Keratinocyte (primary cell): ENCODE measurements at regions not wholly inside any gene's neighbourhood (a gene's known extent, or its start where the extent isn't known, plus 50 kb on each side); places are given as distances from the start of the nearest gene placed in this dataset.

ENCODE experiments used
- DNase-seq: peaks from one replicate; pipeline ENCODE4 v3.0.0-alpha.2; 2011; ENCODE audit warnings: low read depth, missing footprints, low spot score
- FAIRE-seq: peaks from 2 replicates; lab custom pipeline; 2011; peaks lifted over from hg19 to GRCh38; lab: Jason Lieb, UNC
- H2AFZ ChIP-seq: 2 replicates; pipeline ENCODE4 v1.6.0; 2012; ENCODE audit warnings: low read length, control low read depth, inconsistent platforms; ENCODE audit not compliant: control insufficient read depth
- H3K27ac ChIP-seq: 2 replicates; pipeline ENCODE4 v1.5.1; 2011; ENCODE audit warnings: low read length; ENCODE audit not compliant: control insufficient read depth, insufficient read depth
- H3K27me3 ChIP-seq: 3 replicates; pipeline ENCODE4 v1.6.0; 2011; ENCODE audit warnings: low read length; ENCODE audit not compliant: control insufficient read depth, insufficient read depth; ENCODE audit errors: extremely low read depth
- H3K36me3 ChIP-seq, 2 experiments: 2 replicates in 1 of 2; 3 replicates in 1 of 2; pipeline ENCODE4 v1.5.1; 2011; ENCODE audit warnings: low read length in 2 of 2, mild to moderate bottlenecking in 1 of 2; ENCODE audit not compliant: control insufficient read depth in 2 of 2, insufficient read depth in 2 of 2; ENCODE audit errors: extremely low read depth in 1 of 2
- H3K4me1 ChIP-seq: 3 replicates; pipeline ENCODE4 v1.5.1; 2011; ENCODE audit warnings: low read length; ENCODE audit not compliant: control insufficient read depth, insufficient read depth; ENCODE audit errors: extremely low read depth
- H3K4me2 ChIP-seq: 3 replicates; pipeline ENCODE4 v1.6.0; 2011; ENCODE audit warnings: low read depth, low read length; ENCODE audit not compliant: control insufficient read depth, insufficient read depth; ENCODE audit errors: extremely low read depth
- H3K4me3 ChIP-seq, 3 experiments: fragments of 200-600 bp in 1 of 3; sonication (generic) in 1 of 3; 2 replicates in 2 of 3; 3 replicates in 1 of 3; pipeline ENCODE4 v1.5.1; 2011 to 2016; ENCODE audit warnings: low read length in 3 of 3, mild to moderate bottlenecking in 3 of 3, control low read depth in 2 of 3, inconsistent platforms in 1 of 3, low read depth in 1 of 3, mixed read lengths in 1 of 3, mixed run types in 1 of 3, moderate library complexity in 1 of 3; ENCODE audit not compliant: control insufficient read depth in 2 of 3, insufficient read depth in 2 of 3; ENCODE audit errors: extremely low read depth in 1 of 3
- H3K79me2 ChIP-seq: 2 replicates; pipeline ENCODE4 v1.6.0; 2012; ENCODE audit warnings: low read length; ENCODE audit not compliant: control insufficient read depth, insufficient read depth
- H3K9ac ChIP-seq: 3 replicates; pipeline ENCODE4 v1.6.0; 2011; ENCODE audit warnings: low read length; ENCODE audit not compliant: control insufficient read depth, insufficient read depth; ENCODE audit errors: extremely low read depth
- H3K9me1 ChIP-seq: 3 replicates; pipeline ENCODE4 v1.6.0; 2011; ENCODE audit warnings: low read length; ENCODE audit not compliant: control insufficient read depth, insufficient read depth; ENCODE audit errors: extremely low read depth
- H3K9me3 ChIP-seq: 2 replicates; pipeline ENCODE4 v1.5.1; 2012; ENCODE audit warnings: low read depth, low read length; ENCODE audit not compliant: control insufficient read depth
- H4K20me1 ChIP-seq: 3 replicates; pipeline ENCODE4 v1.6.0; 2011; ENCODE audit warnings: low read length; ENCODE audit not compliant: control insufficient read depth, insufficient read depth; ENCODE audit errors: extremely low read depth
- CTCF ChIP-seq, 3 experiments: IDR thresholded peaks in 1 of 3; conservative IDR thresholded peaks in 1 of 3; optimal IDR thresholded peaks in 1 of 3; 2 replicates in 2 of 3; 3 replicates in 1 of 3; pipeline versions ENCODE3 to v1.5.1; 2011; ENCODE audit warnings: low read length in 3 of 3, mild to moderate bottlenecking in 3 of 3, moderate library complexity in 2 of 3, control low read depth in 1 of 3, inconsistent platforms in 1 of 3; ENCODE audit not compliant: insufficient read depth in 2 of 3; ENCODE audit errors: extremely low read depth in 1 of 3
- EZH2 ChIP-seq: IDR thresholded peaks from one replicate; pipeline ENCODE4 v1.6.1; 2012; ENCODE audit warnings: inconsistent platforms, mild to moderate bottlenecking, low read length, moderate library complexity
- dilution Hi-C: fragments of 300-500 bp; cut with MboI; formaldehyde crosslinking; loops from one replicate; pipeline ENCODE4 v1.7.0; 2020; ENCODE audit warnings: low sequenced_read_pairs; ENCODE audit not compliant: extremely low pct_ligation_motif_present

- TF ChIP-seq EZH2 = no peak
- no peak for TF ChIP-seq CTCF (optimal IDR thresholded peaks at IDR 0.05 in 1 of 3, IDR thresholded peaks at IDR 0.05 in 1 of 3, conservative IDR thresholded peaks at IDR 0.05 in 1 of 3; ENCODE audit: extremely low read depth in 1 of 3, insufficient read depth in 2 of 3, low read length in 3 of 3)
- dilution Hi-C loops = no loop called here
- no peaks in the 10 kb centered on the region for H3K27me3 ChIP-seq
- H3K4me2 ChIP-seq = no peak overlapping the region
- no peak overlapping the region for H3K27ac ChIP-seq
- no peaks in the 10 kb centered on the region for H3K9me3 ChIP-seq
- H3K9ac ChIP-seq = no peak overlapping the region
- no peaks in the 10 kb centered on the region for H3K9me1 ChIP-seq
- no peak overlapping the region for H2AFZ ChIP-seq
- FAIRE-seq (no peak), DNase-seq (no peak)
- no peaks in the 10 kb centered on the region for H3K36me3 ChIP-seq
- no peaks in the 10 kb centered on the region for H3K79me2 ChIP-seq
- H3K4me3 ChIP-seq = no peak overlapping the region
- H4K20me1 ChIP-seq = no peaks in the 10 kb centered on the region
- no peaks in the 10 kb centered on the region for H3K4me1 ChIP-seq
Measured at GRCh38 chr13:107906131-107906530, 309.2 kb downstream of the LIG4 start.

- dilution Hi-C loops = no loop called here
- no peak for TF ChIP-seq EZH2
- TF ChIP-seq CTCF (optimal IDR thresholded peaks at IDR 0.05 in 1 of 3, IDR thresholded peaks at IDR 0.05 in 1 of 3, conservative IDR thresholded peaks at IDR 0.05 in 1 of 3; ENCODE audit: extremely low read depth in 1 of 3, insufficient read depth in 2 of 3, low read length in 3 of 3) = no peak
Measured at GRCh38 chr13:107901996-107902562, 313.3 kb downstream of the LIG4 start.

More at GRCh38 chr13:107901996-107902562, 313.3 kb downstream of the LIG4 start:
- Histone ChIP-seq H3K9me1 (no peaks in the 10 kb centered on the region), H3K9ac (no peak overlapping the region), H3K79me2 (no peaks in the 10 kb centered on the region), H3K4me2 (no peak overlapping the region), H3K4me3 (no peak overlapping the region), H3K9me3 (no peaks in the 10 kb centered on the region), H3K36me3 (no peaks in the 10 kb centered on the region), H2AFZ (no peak overlapping the region), H4K20me1 (no peaks in the 10 kb centered on the region), H3K27ac (no peak overlapping the region), H3K4me1 (no peaks in the 10 kb centered on the region), H3K27me3 (no peaks in the 10 kb centered on the region)
- FAIRE-seq (no peak), DNase-seq (no peak)
